HFFc6 (cell line): ENCODE measurements at regions not wholly inside any gene's neighbourhood (a gene's known extent, or its start where the extent isn't known, plus 50 kb on each side); places are given as distances from the start of the nearest gene placed in this dataset.

Experiments
- DNase-seq: peaks from one replicate; pipeline ENCODE4 v3.0.0-alpha.2; 2018
- H3K27ac Mint-ChIP-seq: 2 replicates; pipeline ENCODE4 v1.8.0; 2020; ENCODE audit warnings: mild to moderate bottlenecking, mixed read lengths
- H3K27me3 Mint-ChIP-seq: 2 replicates; pipeline ENCODE4 v1.8.0; 2021; ENCODE audit warnings: mild to moderate bottlenecking, moderate library complexity, mixed read lengths; ENCODE audit not compliant: insufficient read depth
- H3K36me3 Mint-ChIP-seq: 2 replicates; pipeline ENCODE4 v1.8.0; 2021; ENCODE audit warnings: low read depth, mixed read lengths
- H3K4me1 Mint-ChIP-seq: 2 replicates; pipeline ENCODE4 v1.8.0; 2020; ENCODE audit warnings: low read depth, mixed read lengths
- H3K4me3 Mint-ChIP-seq: 2 replicates; pipeline ENCODE4 v1.8.0; 2020; ENCODE audit warnings: mild to moderate bottlenecking, moderate library complexity, mixed read lengths
- H3K9me3 Mint-ChIP-seq: 2 replicates; pipeline ENCODE4 v1.8.0; 2020; ENCODE audit warnings: mild to moderate bottlenecking, mixed read lengths
- CTCF ChIP-seq: fragments of 200-600 bp; sonication (generic); IDR thresholded peaks from 2 replicates; pipeline ENCODE4 v1.5.0; 2021; ENCODE audit warnings: antibody characterized with exemption, mild to moderate bottlenecking

GRCh38 chr14:23694949-23695663, 58.9 kb downstream of the DHRS2 start:
- Mint-ChIP-seq H3K27me3 (peaks cover 7% of the 10 kb centered on the region), H3K4me3 (no peak overlapping the region), H3K27ac (no peak overlapping the region), H3K36me3 (no peaks in the 10 kb centered on the region), H3K9me3 (peaks cover 4% of the 10 kb centered on the region; the same call in 1 of the 2 replicates), H3K4me1 (no peaks in the 10 kb centered on the region)
- no peak for TF ChIP-seq CTCF
- DNase-seq = no peak

- no peak for DNase-seq
- Mint-ChIP-seq H3K27me3 (peaks cover 7% of the 10 kb centered on the region), H3K36me3 (no peaks in the 10 kb centered on the region), H3K4me3 (no peak overlapping the region), H3K9me3 (peaks cover 3% of the 10 kb centered on the region; the same call in 1 of the 2 replicates), H3K4me1 (no peaks in the 10 kb centered on the region), H3K27ac (no peak overlapping the region)
- no peak for TF ChIP-seq CTCF
Measured at GRCh38 chr14:23695664-23695999, 59.5 kb downstream of the DHRS2 start.

GRCh38 chr14:23696701-23697239, 60.6 kb downstream of the DHRS2 start:
- no peak overlapping the region for H3K27ac Mint-ChIP-seq
- H3K27me3 Mint-ChIP-seq = peaks cover 3% of the 10 kb centered on the region; the same call in 1 of the 2 replicates
- H3K4me3 Mint-ChIP-seq = no peak overlapping the region

GRCh38 chr14:23697680-23698079, 61.5 kb downstream of the DHRS2 start:
- TF ChIP-seq CTCF = no peak

More at GRCh38 chr14:23696701-23697239, 60.6 kb downstream of the DHRS2 start:
- no peak for DNase-seq
- no peak for TF ChIP-seq CTCF
- Mint-ChIP-seq H3K9me3 (peaks cover 3% of the 10 kb centered on the region; the same call in 1 of the 2 replicates), H3K36me3 (no peaks in the 10 kb centered on the region), H3K4me1 (no peaks in the 10 kb centered on the region)

GRCh38 chr14:23702656-23703426, 66.7 kb downstream of the DHRS2 start:
- Mint-ChIP-seq H3K4me3 (no peak overlapping the region), H3K4me1 (no peaks in the 10 kb centered on the region), H3K27ac (no peak overlapping the region), H3K27me3 (0 out of 2 replicates have a peak, but pooled peaks cover 1% of the 10 kb centered on the region), H3K9me3 (peaks cover 38% of the 10 kb centered on the region), H3K36me3 (no peaks in the 10 kb centered on the region)
- DNase-seq = no peak
- TF ChIP-seq CTCF = no peak

More at GRCh38 chr14:23697680-23698079, 61.5 kb downstream of the DHRS2 start:
- H3K4me1 Mint-ChIP-seq = no peaks in the 10 kb centered on the region
- H3K36me3 Mint-ChIP-seq = no peaks in the 10 kb centered on the region
- H3K27ac Mint-ChIP-seq = no peak overlapping the region
- peaks cover 3% of the 10 kb centered on the region; the same call in 1 of the 2 replicates for H3K27me3 Mint-ChIP-seq
- H3K9me3 Mint-ChIP-seq = peaks cover 5% of the 10 kb centered on the region; the same call in 1 of the 2 replicates
- H3K4me3 Mint-ChIP-seq = no peak overlapping the region
- DNase-seq = no peak
